ENCODE measurements at regions not wholly inside any gene's neighbourhood (a gene's known extent, or its start where the extent isn't known, plus 50 kb on each side); places are given as distances from the start of the nearest gene placed in this dataset.

- no peaks in the 10 kb centered on the region for H3K36me3 ChIP-seq (ENCODE audit: control insufficient read depth, insufficient read depth, low read length)
- no peaks in the 10 kb centered on the region for H3K27me3 ChIP-seq (ENCODE audit: control insufficient read depth, insufficient read depth, low read length)
- H3K9ac ChIP-seq (ENCODE audit: low read length), result no peak overlapping the region
- no peak overlapping the region for H3K27ac ChIP-seq (ENCODE audit: low read depth, low read length)
- H3K4me1 ChIP-seq (ENCODE audit: control insufficient read depth, insufficient read depth, low read length), result no peaks in the 10 kb centered on the region
- no peak overlapping the region for H3K4me3 ChIP-seq (ENCODE audit: low read depth, low read length)
- H3K9me3 ChIP-seq (ENCODE audit: control insufficient read depth, insufficient read depth, low read depth, low read length), result peaks cover 19% of the 10 kb centered on the region
Observed at GRCh38 chr4:35147761-35148160, 1096.6 kb downstream of the ARAP2 start.

- no peaks in the 10 kb centered on the region for H3K36me3 ChIP-seq (ENCODE audit: control insufficient read depth, insufficient read depth, low read length)
- no peaks in the 10 kb centered on the region for H3K27me3 ChIP-seq (ENCODE audit: control insufficient read depth, insufficient read depth, low read length)
- H3K4me1 ChIP-seq (ENCODE audit: control insufficient read depth, insufficient read depth, low read length), result no peaks in the 10 kb centered on the region
- H3K9me3 ChIP-seq (ENCODE audit: control insufficient read depth, insufficient read depth, low read depth, low read length), result no peaks in the 10 kb centered on the region
- no peak overlapping the region for H3K4me3 ChIP-seq (ENCODE audit: low read depth, low read length)
- H3K27ac ChIP-seq (ENCODE audit: low read depth, low read length), result no peak overlapping the region
- no peak overlapping the region for H3K9ac ChIP-seq (ENCODE audit: low read length)
Observed at GRCh38 chr4:35151816-35152572, 1092.3 kb downstream of the ARAP2 start.

- Histone ChIP-seq H3K4me1 (ENCODE audit: control insufficient read depth, insufficient read depth, low read length) (no peaks in the 10 kb centered on the region), H3K36me3 (ENCODE audit: control insufficient read depth, insufficient read depth, low read length) (no peaks in the 10 kb centered on the region), H3K9me3 (ENCODE audit: control insufficient read depth, insufficient read depth, low read depth, low read length) (no peaks in the 10 kb centered on the region), H3K27ac (ENCODE audit: low read depth, low read length) (no peak overlapping the region), H3K4me3 (ENCODE audit: low read depth, low read length) (no peak overlapping the region), H3K27me3 (ENCODE audit: control insufficient read depth, insufficient read depth, low read length) (no peaks in the 10 kb centered on the region), H3K9ac (ENCODE audit: low read length) (no peak overlapping the region)
Observed at GRCh38 chr4:35163168-35163567, 1081.1 kb downstream of the ARAP2 start.

- Histone ChIP-seq H3K4me3 (ENCODE audit: low read depth, low read length) (no peak overlapping the region), H3K36me3 (ENCODE audit: control insufficient read depth, insufficient read depth, low read length) (no peaks in the 10 kb centered on the region), H3K9ac (ENCODE audit: low read length) (no peak overlapping the region)
Observed at GRCh38 chr4:35164063-35164462, 1080.3 kb downstream of the ARAP2 start.

GRCh38 chr4:35166466-35166865, 1077.8 kb downstream of the ARAP2 start:
- no peak overlapping the region for H3K9ac ChIP-seq (ENCODE audit: low read length)
- no peaks in the 10 kb centered on the region for H3K36me3 ChIP-seq (ENCODE audit: control insufficient read depth, insufficient read depth, low read length)
- no peaks in the 10 kb centered on the region for H3K9me3 ChIP-seq (ENCODE audit: control insufficient read depth, insufficient read depth, low read depth, low read length)
- H3K4me3 ChIP-seq (ENCODE audit: low read depth, low read length), result no peak overlapping the region
- no peaks in the 10 kb centered on the region for H3K27me3 ChIP-seq (ENCODE audit: control insufficient read depth, insufficient read depth, low read length)
- no peaks in the 10 kb centered on the region for H3K4me1 ChIP-seq (ENCODE audit: control insufficient read depth, insufficient read depth, low read length)
- no peak overlapping the region for H3K27ac ChIP-seq (ENCODE audit: low read depth, low read length)

More at GRCh38 chr4:35164063-35164462, 1080.3 kb downstream of the ARAP2 start:
- Histone ChIP-seq H3K27me3 (ENCODE audit: control insufficient read depth, insufficient read depth, low read length) (no peaks in the 10 kb centered on the region), H3K9me3 (ENCODE audit: control insufficient read depth, insufficient read depth, low read depth, low read length) (no peaks in the 10 kb centered on the region), H3K4me1 (ENCODE audit: control insufficient read depth, insufficient read depth, low read length) (no peaks in the 10 kb centered on the region), H3K27ac (ENCODE audit: low read depth, low read length) (no peak overlapping the region)

GRCh38 chr4:35167385-35167784, 1076.9 kb downstream of the ARAP2 start:
- no peaks in the 10 kb centered on the region for H3K4me1 ChIP-seq (ENCODE audit: control insufficient read depth, insufficient read depth, low read length)
- no peak overlapping the region for H3K9ac ChIP-seq (ENCODE audit: low read length)
- no peaks in the 10 kb centered on the region for H3K27me3 ChIP-seq (ENCODE audit: control insufficient read depth, insufficient read depth, low read length)
- no peaks in the 10 kb centered on the region for H3K36me3 ChIP-seq (ENCODE audit: control insufficient read depth, insufficient read depth, low read length)
- no peak overlapping the region for H3K4me3 ChIP-seq (ENCODE audit: low read depth, low read length)
- H3K27ac ChIP-seq (ENCODE audit: low read depth, low read length), result no peak overlapping the region
- no peaks in the 10 kb centered on the region for H3K9me3 ChIP-seq (ENCODE audit: control insufficient read depth, insufficient read depth, low read depth, low read length)

GRCh38 chr4:35175487-35175886, 1068.8 kb downstream of the ARAP2 start:
- no peaks in the 10 kb centered on the region for H3K27me3 ChIP-seq (ENCODE audit: control insufficient read depth, insufficient read depth, low read length)
- H3K36me3 ChIP-seq (ENCODE audit: control insufficient read depth, insufficient read depth, low read length), result no peaks in the 10 kb centered on the region
- no peak overlapping the region for H3K4me3 ChIP-seq (ENCODE audit: low read depth, low read length)
- no peaks in the 10 kb centered on the region for H3K4me1 ChIP-seq (ENCODE audit: control insufficient read depth, insufficient read depth, low read length)
- no peak overlapping the region for H3K9ac ChIP-seq (ENCODE audit: low read length)
- no peaks in the 10 kb centered on the region for H3K9me3 ChIP-seq (ENCODE audit: control insufficient read depth, insufficient read depth, low read depth, low read length)
- no peak overlapping the region for H3K27ac ChIP-seq (ENCODE audit: low read depth, low read length)

GRCh38 chr4:35175894-35176293, 1068.4 kb downstream of the ARAP2 start:
- Histone ChIP-seq H3K4me3 (ENCODE audit: low read depth, low read length) (no peak overlapping the region), H3K9me3 (ENCODE audit: control insufficient read depth, insufficient read depth, low read depth, low read length) (no peaks in the 10 kb centered on the region), H3K4me1 (ENCODE audit: control insufficient read depth, insufficient read depth, low read length) (no peaks in the 10 kb centered on the region), H3K27ac (ENCODE audit: low read depth, low read length) (no peak overlapping the region), H3K9ac (ENCODE audit: low read length) (no peak overlapping the region), H3K36me3 (ENCODE audit: control insufficient read depth, insufficient read depth, low read length) (no peaks in the 10 kb centered on the region), H3K27me3 (ENCODE audit: control insufficient read depth, insufficient read depth, low read length) (no peaks in the 10 kb centered on the region)

GRCh38 chr4:35182451-35182850, 1061.9 kb downstream of the ARAP2 start:
- Histone ChIP-seq H3K9me3 (ENCODE audit: control insufficient read depth, insufficient read depth, low read depth, low read length) (no peaks in the 10 kb centered on the region), H3K27ac (ENCODE audit: low read depth, low read length) (no peak overlapping the region), H3K36me3 (ENCODE audit: control insufficient read depth, insufficient read depth, low read length) (no peaks in the 10 kb centered on the region), H3K4me3 (ENCODE audit: low read depth, low read length) (no peak overlapping the region), H3K9ac (ENCODE audit: low read length) (no peak overlapping the region), H3K4me1 (ENCODE audit: control insufficient read depth, insufficient read depth, low read length) (no peaks in the 10 kb centered on the region), H3K27me3 (ENCODE audit: control insufficient read depth, insufficient read depth, low read length) (no peaks in the 10 kb centered on the region)

GRCh38 chr4:35189988-35190613, 1054.2 kb downstream of the ARAP2 start:
- Histone ChIP-seq H3K36me3 (ENCODE audit: control insufficient read depth, insufficient read depth, low read length) (no peaks in the 10 kb centered on the region), H3K27ac (ENCODE audit: low read depth, low read length) (no peak overlapping the region), H3K27me3 (ENCODE audit: control insufficient read depth, insufficient read depth, low read length) (no peaks in the 10 kb centered on the region), H3K4me1 (ENCODE audit: control insufficient read depth, insufficient read depth, low read length) (peaks cover 3% of the 10 kb centered on the region; the same call in 1 of the 2 replicates), H3K9ac (ENCODE audit: low read length) (no peak overlapping the region), H3K9me3 (ENCODE audit: control insufficient read depth, insufficient read depth, low read depth, low read length) (no peaks in the 10 kb centered on the region), H3K4me3 (ENCODE audit: low read depth, low read length) (no peak overlapping the region)

GRCh38 chr4:35201403-35201802, 1042.9 kb downstream of the ARAP2 start:
- Histone ChIP-seq H3K9ac (ENCODE audit: low read length) (no peak overlapping the region), H3K27me3 (ENCODE audit: control insufficient read depth, insufficient read depth, low read length) (no peaks in the 10 kb centered on the region), H3K27ac (ENCODE audit: low read depth, low read length) (no peak overlapping the region), H3K9me3 (ENCODE audit: control insufficient read depth, insufficient read depth, low read depth, low read length) (no peaks in the 10 kb centered on the region), H3K4me3 (ENCODE audit: low read depth, low read length) (no peak overlapping the region), H3K4me1 (ENCODE audit: control insufficient read depth, insufficient read depth, low read length) (no peaks in the 10 kb centered on the region), H3K36me3 (ENCODE audit: control insufficient read depth, insufficient read depth, low read length) (no peaks in the 10 kb centered on the region)
